Uterus (tissue), 3 donors: ENCODE measurements at regions not wholly inside any gene's neighbourhood (a gene's known extent, or its start where the extent isn't known, plus 50 kb on each side); places are given as distances from the start of the nearest gene placed in this dataset.

Experiments
- DNase-seq, 2 donors: peaks; one replicate each; pipeline ENCODE4 v3.0.0-alpha.2; 2019 to 2020
- H3K27ac ChIP-seq, 2 donors: fragments of 200-600 bp; sonication (generic); 1 replicate in 1 of 2; 2 replicates in 1 of 2; pipeline ENCODE4 v1.5.1; 2016 to 2018
- H3K27me3 ChIP-seq, 2 donors: fragments of 200-600 bp; sonication (generic); one replicate each; pipeline ENCODE4 v1.5.1; 2018 to 2019; ENCODE audit warnings: control low read depth in 1 of 2
- H3K36me3 ChIP-seq, 2 donors: fragments of 200-600 bp; sonication (generic); one replicate each; pipeline ENCODE4 v1.5.1; 2019; ENCODE audit warnings: control low read depth in 1 of 2
- H3K4me1 ChIP-seq, 2 donors: fragments of 200-600 bp; sonication (generic); one replicate each; pipeline ENCODE4 v1.5.1; 2018 to 2019; ENCODE audit warnings: control low read depth in 1 of 2
- H3K4me3 ChIP-seq, 2 donors: fragments of 200-600 bp; sonication (generic); 1 replicate in 1 of 2; 2 replicates in 1 of 2; pipeline ENCODE4 v1.5.1; 2018 to 2019; ENCODE audit warnings: mild to moderate bottlenecking in 1 of 2
- H3K9me3 ChIP-seq, 2 donors: fragments of 200-600 bp; sonication (generic); one replicate each; pipeline ENCODE4 v1.5.1; 2019; ENCODE audit warnings: control low read depth in 1 of 2
- CTCF ChIP-seq, 4 experiments: fragments of 200-600 bp in 2 of 4; fragments of 450-650 bp in 2 of 4; sonication (generic) in 2 of 4; IDR thresholded peaks; one replicate each; pipeline ENCODE4 v1.5.1; 2016 to 2019; ENCODE audit warnings: antibody characterized with exemption in 4 of 4, mild to moderate bottlenecking in 2 of 4, moderate library complexity in 1 of 4
- POLR2A ChIP-seq, 2 donors: fragments of 450-650 bp; IDR thresholded peaks; one replicate each; pipeline ENCODE4 v1.6.1; 2016; ENCODE audit warnings: antibody characterized with exemption in 2 of 2, mild to moderate bottlenecking in 1 of 2, moderate library complexity in 1 of 2
- intact Hi-C: fragments of 100-400 bp; cut with DNase I; formaldehyde crosslinking; loops from one replicate; pipeline ENCODE4 v1.15.1; 2023; ENCODE audit warnings: low total_unique reads
- donor health status: DM: yes; HTN: yes; CAD: no.

- Histone ChIP-seq H3K27ac (no peak overlapping the region), H3K27me3 (no peaks in the 10 kb centered on the region), H3K4me3 (no peak overlapping the region), H3K9me3 (peaks cover 0 to 2% of the 10 kb centered on the region in 2 donors), H3K4me1 (no peaks in the 10 kb centered on the region), H3K36me3 (no peaks in the 10 kb centered on the region)
- intact Hi-C loops, result no loop called here
- no peak for TF ChIP-seq CTCF (IDR thresholded peaks at IDR 0.05)
- no peak for TF ChIP-seq POLR2A (IDR thresholded peaks at IDR 0.05)
- DNase-seq, result no peak
Observed at GRCh38 chr10:9068003-9068402, 1013.5 kb downstream of the GATA3 start.

- no peak overlapping the region for H3K27ac ChIP-seq
- peaks cover 0 to 2% of the 10 kb centered on the region in 2 donors for H3K9me3 ChIP-seq
- no peaks in the 10 kb centered on the region for H3K36me3 ChIP-seq
- H3K4me1 ChIP-seq, result no peaks in the 10 kb centered on the region
- no peak for TF ChIP-seq POLR2A (IDR thresholded peaks at IDR 0.05)
- TF ChIP-seq CTCF (IDR thresholded peaks at IDR 0.05), result no peak
- H3K27me3 ChIP-seq, result no peaks in the 10 kb centered on the region
- DNase-seq, result no peak
- intact Hi-C loops, result no loop called here
- H3K4me3 ChIP-seq, result no peak overlapping the region
Observed at GRCh38 chr10:9069136-9069535, 1014.6 kb downstream of the GATA3 start.

GRCh38 chr10:9075420-9075819, 1020.9 kb downstream of the GATA3 start:
- no peaks in the 10 kb centered on the region for H3K36me3 ChIP-seq

GRCh38 chr10:9076066-9076465, 1021.6 kb downstream of the GATA3 start:
- intact Hi-C loops, result no loop called here

More at GRCh38 chr10:9075420-9075819, 1020.9 kb downstream of the GATA3 start:
- intact Hi-C loops, result no loop called here
- TF ChIP-seq POLR2A (IDR thresholded peaks at IDR 0.05) (no peak), CTCF (IDR thresholded peaks at IDR 0.05) (no peak)
- DNase-seq, result no peak
- Histone ChIP-seq H3K9me3 (peaks cover 0 to 2% of the 10 kb centered on the region in 2 donors), H3K27me3 (no peaks in the 10 kb centered on the region), H3K27ac (no peak overlapping the region), H3K4me3 (no peak overlapping the region), H3K4me1 (no peaks in the 10 kb centered on the region)

GRCh38 chr10:9081253-9081652, 1026.8 kb downstream of the GATA3 start:
- H3K4me3 ChIP-seq, result no peak overlapping the region
- TF ChIP-seq POLR2A (IDR thresholded peaks at IDR 0.05) (no peak), CTCF (IDR thresholded peaks at IDR 0.05) (no peak)
- intact Hi-C loops, result no loop called here

More at GRCh38 chr10:9076066-9076465, 1021.6 kb downstream of the GATA3 start:
- Histone ChIP-seq H3K4me1 (no peaks in the 10 kb centered on the region), H3K27ac (no peak overlapping the region), H3K27me3 (no peaks in the 10 kb centered on the region), H3K4me3 (no peak overlapping the region), H3K9me3 (peaks cover 0 to 2% of the 10 kb centered on the region in 2 donors), H3K36me3 (no peaks in the 10 kb centered on the region)
- DNase-seq, result no peak
- no peak for TF ChIP-seq POLR2A (IDR thresholded peaks at IDR 0.05)
- no peak for TF ChIP-seq CTCF (IDR thresholded peaks at IDR 0.05)

More at GRCh38 chr10:9081253-9081652, 1026.8 kb downstream of the GATA3 start:
- no peak overlapping the region for H3K27ac ChIP-seq
- DNase-seq, result no peak
- no peaks in the 10 kb centered on the region for H3K27me3 ChIP-seq
- H3K9me3 ChIP-seq, result no peaks in the 10 kb centered on the region
- H3K36me3 ChIP-seq, result no peaks in the 10 kb centered on the region
- no peaks in the 10 kb centered on the region for H3K4me1 ChIP-seq
